ENCODE measurements at regions not wholly inside any gene's neighbourhood (a gene's known extent, or its start where the extent isn't known, plus 50 kb on each side); places are given as distances from the start of the nearest gene placed in this dataset.
"Not testable (repeated sequence)": the region's sequence is repeated elsewhere in the genome, so short reads cannot be mapped to it uniquely, and the experiment has no call there.

GRCh38 chr4:73348185-73348584, 55.9 kb upstream of the ALB start:
- intact Hi-C loops (cut with micrococcal nuclease) = no loop called here
- CTCF ChIA-PET = no interaction called here
- H3K27me3 Mint-ChIP-seq (ENCODE audit: low read depth) = no peaks in the 10 kb centered on the region

GRCh38 chr4:73347497-73347896, 56.6 kb upstream of the ALB start:
- Mint-ChIP-seq H3K27ac (no peak overlapping the region), H3K4me3 (no peak overlapping the region), H3K9me3 (no peaks in the 10 kb centered on the region), H3K4me1 (ENCODE audit: low read depth) (no peaks in the 10 kb centered on the region), H3K36me3 (ENCODE audit: low read depth) (no peaks in the 10 kb centered on the region), H3K27me3 (ENCODE audit: low read depth) (no peaks in the 10 kb centered on the region)
- intact Hi-C loops (cut with micrococcal nuclease) = no loop called here
- CTCF ChIA-PET = no interaction called here
- no peak for DNase-seq

More at GRCh38 chr4:73348185-73348584, 55.9 kb upstream of the ALB start:
- Mint-ChIP-seq H3K4me1 (ENCODE audit: low read depth) (no peaks in the 10 kb centered on the region), H3K36me3 (ENCODE audit: low read depth) (no peaks in the 10 kb centered on the region), H3K27ac (no peak overlapping the region), H3K4me3 (no peak overlapping the region), H3K9me3 (no peaks in the 10 kb centered on the region)
- no peak for DNase-seq

GRCh38 chr4:73345399-73345975, 58.6 kb upstream of the ALB start:
- intact Hi-C loops (cut with micrococcal nuclease) = no loop called here
- Mint-ChIP-seq H3K4me1 (ENCODE audit: low read depth) (no peaks in the 10 kb centered on the region), H3K27ac (no peak overlapping the region), H3K4me3 (no peak overlapping the region), H3K27me3 (ENCODE audit: low read depth) (no peaks in the 10 kb centered on the region), H3K36me3 (ENCODE audit: low read depth) (no peaks in the 10 kb centered on the region), H3K9me3 (no peaks in the 10 kb centered on the region)
- CTCF ChIA-PET = no interaction called here
- DNase-seq = no peak

- intact Hi-C loops (cut with micrococcal nuclease) = no loop called here
- no peak for DNase-seq
- Mint-ChIP-seq H3K4me3 (no peak overlapping the region), H3K27me3 (ENCODE audit: low read depth) (no peaks in the 10 kb centered on the region), H3K4me1 (ENCODE audit: low read depth) (no peaks in the 10 kb centered on the region), H3K27ac (no peak overlapping the region), H3K9me3 (no peaks in the 10 kb centered on the region), H3K36me3 (ENCODE audit: low read depth) (no peaks in the 10 kb centered on the region)
- CTCF ChIA-PET = no interaction called here
These were observed 60.0 kb upstream of the ALB start for GRCh38 chr4:73344106-73344505.

GRCh38 chr4:73343432-73343831, 60.7 kb upstream of the ALB start:
- Mint-ChIP-seq H3K27me3 (ENCODE audit: low read depth) (no peaks in the 10 kb centered on the region), H3K4me3 (no peak overlapping the region), H3K4me1 (ENCODE audit: low read depth) (no peaks in the 10 kb centered on the region), H3K27ac (no peak overlapping the region), H3K9me3 (no peaks in the 10 kb centered on the region), H3K36me3 (ENCODE audit: low read depth) (no peaks in the 10 kb centered on the region)
- CTCF ChIA-PET = interaction anchor here (1.5 kb wide), 1 partner anchor 309 kb away, joined by 4 read pairs; no protein-coding TSS in a partner anchor
- intact Hi-C loops (cut with micrococcal nuclease) = no loop called here
- no peak for DNase-seq

- H3K36me3 Mint-ChIP-seq (ENCODE audit: low read depth) = no peaks in the 10 kb centered on the region
- H3K4me3 Mint-ChIP-seq = no peak overlapping the region
- no peaks in the 10 kb centered on the region for H3K9me3 Mint-ChIP-seq
- intact Hi-C loops (cut with micrococcal nuclease) = loop anchor here (1.0 kb wide), 2 partner anchors 105 to 312 kb away; no protein-coding TSS in a partner anchor
- no peak overlapping the region for H3K27ac Mint-ChIP-seq
- no peaks in the 10 kb centered on the region for H3K27me3 Mint-ChIP-seq (ENCODE audit: low read depth)
- no peaks in the 10 kb centered on the region for H3K4me1 Mint-ChIP-seq (ENCODE audit: low read depth)
- CTCF ChIA-PET = interaction anchor here (0.7 to 3.5 kb wide), 8 partner anchors 9 to 853 kb away, joined by 3 to 20 read pairs (median 3); no protein-coding TSS in a partner anchor
- peak; percentile 36 for DNase-seq
These were observed 62.6 kb upstream of the ALB start for GRCh38 chr4:73341454-73341853.

- Mint-ChIP-seq H3K4me1 (ENCODE audit: low read depth) (no peaks in the 10 kb centered on the region), H3K4me3 (no peak overlapping the region), H3K36me3 (ENCODE audit: low read depth) (no peaks in the 10 kb centered on the region), H3K27me3 (ENCODE audit: low read depth) (no peaks in the 10 kb centered on the region), H3K9me3 (no peaks in the 10 kb centered on the region), H3K27ac (no peak overlapping the region)
- no peak for DNase-seq
- intact Hi-C loops (cut with micrococcal nuclease) = loop anchor here (1.0 kb wide), 2 partner anchors 105 to 312 kb away; no protein-coding TSS in a partner anchor
- CTCF ChIA-PET = interaction anchor here (0.7 to 3.5 kb wide), 8 partner anchors 9 to 854 kb away, joined by 3 to 20 read pairs (median 3); no protein-coding TSS in a partner anchor
These were observed 63.2 kb upstream of the ALB start for GRCh38 chr4:73340917-73341316.

- no peak for DNase-seq
- H3K27me3 Mint-ChIP-seq (ENCODE audit: low read depth) = no peaks in the 10 kb centered on the region
- H3K4me3 Mint-ChIP-seq = no peak overlapping the region
- no peak overlapping the region for H3K27ac Mint-ChIP-seq
- no peaks in the 10 kb centered on the region for H3K9me3 Mint-ChIP-seq
- H3K36me3 Mint-ChIP-seq (ENCODE audit: low read depth) = no peaks in the 10 kb centered on the region
- H3K4me1 Mint-ChIP-seq (ENCODE audit: low read depth) = no peaks in the 10 kb centered on the region
- CTCF ChIA-PET = no interaction called here
- intact Hi-C loops (cut with micrococcal nuclease) = no loop called here
These were observed 68.4 kb upstream of the ALB start for GRCh38 chr4:73335679-73336078.

- H3K4me3 Mint-ChIP-seq; H3K36me3 Mint-ChIP-seq (ENCODE audit: low read depth); DNase-seq; H3K4me1 Mint-ChIP-seq (ENCODE audit: low read depth); H3K27me3 Mint-ChIP-seq (ENCODE audit: low read depth); H3K27ac Mint-ChIP-seq; H3K9me3 Mint-ChIP-seq; intact Hi-C loops (cut with micrococcal nuclease): not testable (repeated sequence)
- CTCF ChIA-PET = interaction anchor here (1.4 kb wide), 1 partner anchor 9 kb away, joined by 3 read pairs; no protein-coding TSS in a partner anchor
These were observed 72.1 kb upstream of the ALB start for GRCh38 chr4:73332012-73332411.

GRCh38 chr4:73329300-73329699, 70.7 kb upstream of the ANKRD17 start:
- DNase-seq = no peak
- CTCF ChIA-PET = no interaction called here
- Mint-ChIP-seq H3K9me3 (peaks cover 16% of the 10 kb centered on the region), H3K27me3 (ENCODE audit: low read depth) (no peaks in the 10 kb centered on the region), H3K36me3 (ENCODE audit: low read depth) (no peaks in the 10 kb centered on the region), H3K4me1 (ENCODE audit: low read depth) (no peaks in the 10 kb centered on the region), H3K27ac (no peak overlapping the region), H3K4me3 (no peak overlapping the region)
- intact Hi-C loops (cut with micrococcal nuclease) = no loop called here

- H3K36me3 Mint-ChIP-seq (ENCODE audit: low read depth); H3K27ac Mint-ChIP-seq; H3K4me1 Mint-ChIP-seq (ENCODE audit: low read depth); H3K4me3 Mint-ChIP-seq; DNase-seq; H3K27me3 Mint-ChIP-seq (ENCODE audit: low read depth); CTCF ChIA-PET; intact Hi-C loops (cut with micrococcal nuclease): not testable (repeated sequence)
- peaks cover 33% of the 10 kb centered on the region for H3K9me3 Mint-ChIP-seq
These were observed 67.2 kb upstream of the ANKRD17 start for GRCh38 chr4:73325776-73326175.

GRCh38 chr4:73317092-73317491, 58.5 kb upstream of the ANKRD17 start:
- CTCF ChIA-PET = no interaction called here
- DNase-seq = no peak
- no peaks in the 10 kb centered on the region for H3K36me3 Mint-ChIP-seq (ENCODE audit: low read depth)
- intact Hi-C loops (cut with micrococcal nuclease) = no loop called here
- H3K27me3 Mint-ChIP-seq (ENCODE audit: low read depth) = no peaks in the 10 kb centered on the region
- peaks cover 6% of the 10 kb centered on the region for H3K9me3 Mint-ChIP-seq
- no peak overlapping the region for H3K27ac Mint-ChIP-seq
- no peak overlapping the region for H3K4me3 Mint-ChIP-seq
- no peaks in the 10 kb centered on the region for H3K4me1 Mint-ChIP-seq (ENCODE audit: low read depth)

GRCh38 chr4:73315091-73315490, 56.5 kb upstream of the ANKRD17 start:
- Mint-ChIP-seq H3K9me3 (no peaks in the 10 kb centered on the region), H3K4me3 (no peak overlapping the region), H3K27ac (no peak overlapping the region), H3K4me1 (ENCODE audit: low read depth) (no peaks in the 10 kb centered on the region), H3K36me3 (ENCODE audit: low read depth) (no peaks in the 10 kb centered on the region), H3K27me3 (ENCODE audit: low read depth) (no peaks in the 10 kb centered on the region)
- no peak for DNase-seq
- intact Hi-C loops (cut with micrococcal nuclease) = no loop called here
- CTCF ChIA-PET = interaction anchor here (0.6 to 4.2 kb wide), 2 partner anchors 116 to 131 kb away, joined by 6 to 24 read pairs; no protein-coding TSS in a partner anchor

Measured in activated naive CD4-positive, alpha-beta T cell treated with anti-CD3 and anti-CD28 coated beads for 36 hours (primary cell).